OCI-LY7 (cell line): ENCODE measurements at regions not wholly inside any gene's neighbourhood (a gene's known extent, or its start where the extent isn't known, plus 50 kb on each side); places are given as distances from the start of the nearest gene placed in this dataset.
"Not testable (repeated sequence)": the region's sequence is repeated elsewhere in the genome, so short reads cannot be mapped to it uniquely, and the experiment has no call there.

Experiments used
- BruUV-seq: library from RNA; stranded (reverse); fragments of 400-500 nt; replicated peaks from 2 replicates; lab custom pipeline; 2021; lab: Mats Ljungman, UMichigan
- CTCF ChIA-PET: fragments of 300-600 bp; sonication (Branson Sonifier 250); formaldehyde crosslinking; loops from one replicate; lab custom pipeline; 2022; ENCODE audit warnings: antibody characterized with exemption; ENCODE audit not compliant: unreplicated experiment; lab: Charles Lee
- POLR2A ChIA-PET: fragments of 300-600 bp; sonication (Branson Sonifier 250); formaldehyde crosslinking; loops from one replicate; lab custom pipeline; 2022; ENCODE audit warnings: antibody characterized with exemption; lab: Charles Lee
- DNase-seq: peaks from one replicate; pipeline ENCODE4 v3.0.0-alpha.2; 2015; ENCODE audit warnings: low spot score
- H2AFZ ChIP-seq: fragments of 200-600 bp; sonication (generic), shearing (Covaris generic); 2 replicates; pipeline ENCODE4 v1.6.1; 2014; ENCODE audit warnings: mild to moderate bottlenecking, antibody characterized with exemption, low read length, moderate library complexity
- H3K27ac ChIP-seq: fragments of 200-600 bp; sonication (generic); 2 replicates; pipeline ENCODE4 v1.5.1; 2014; ENCODE audit warnings: mixed run types, low read depth, mild to moderate bottlenecking, moderate library complexity, low read length, inconsistent platforms; ENCODE audit not compliant: poor library complexity, severe bottlenecking
- H3K36me3 ChIP-seq: fragments of 200-600 bp; sonication (generic); 2 replicates; pipeline ENCODE4 v1.6.1; 2014; ENCODE audit warnings: mild to moderate bottlenecking, antibody characterized with exemption, low read length, moderate library complexity, mixed read lengths; ENCODE audit not compliant: insufficient read depth
- H3K4me1 ChIP-seq: fragments of 200-600 bp; sonication (generic); 2 replicates; pipeline ENCODE4 v1.5.1; 2014; ENCODE audit warnings: mild to moderate bottlenecking, low read length; ENCODE audit not compliant: insufficient read depth, poor library complexity, severe bottlenecking
- H3K4me2 ChIP-seq: fragments of 200-600 bp; sonication (generic); 2 replicates; pipeline ENCODE4 v1.6.1; 2014; ENCODE audit warnings: mild to moderate bottlenecking, low read length
- H3K4me3 ChIP-seq: fragments of 200-600 bp; sonication (generic); 2 replicates; pipeline ENCODE4 v1.5.1; 2014; ENCODE audit warnings: mild to moderate bottlenecking, low read depth, low read length; ENCODE audit not compliant: poor library complexity, severe bottlenecking
- H3K79me2 ChIP-seq: fragments of 200-600 bp; sonication (generic); 2 replicates; pipeline ENCODE4 v1.6.1; 2016; ENCODE audit warnings: low read depth, mild to moderate bottlenecking, low read length, moderate library complexity, mixed read lengths; ENCODE audit not compliant: insufficient read depth
- H3K9me2 ChIP-seq: fragments of 200-600 bp; sonication (generic); 2 replicates; pipeline ENCODE4 v1.6.1; 2016; ENCODE audit warnings: mild to moderate bottlenecking, low read length, mixed read lengths; ENCODE audit not compliant: insufficient read depth
- H3K9me3 ChIP-seq: fragments of 200-600 bp; sonication (generic); 2 replicates; pipeline ENCODE4 v1.6.1; 2014; ENCODE audit warnings: mild to moderate bottlenecking, mixed run types, low read length, mixed read lengths
- H4K20me1 ChIP-seq: fragments of 200-600 bp; sonication (generic); 2 replicates; pipeline ENCODE4 v1.6.1; 2014; ENCODE audit warnings: mild to moderate bottlenecking, antibody characterized with exemption, low read length, moderate library complexity, mixed read lengths; ENCODE audit not compliant: insufficient read depth
- intact Hi-C: fragments of 100-400 bp; cut with micrococcal nuclease; formaldehyde crosslinking; loops from one replicate; pipeline ENCODE4 v1.10.0; 2022; ENCODE audit not compliant: unreplicated experiment

DNA sequence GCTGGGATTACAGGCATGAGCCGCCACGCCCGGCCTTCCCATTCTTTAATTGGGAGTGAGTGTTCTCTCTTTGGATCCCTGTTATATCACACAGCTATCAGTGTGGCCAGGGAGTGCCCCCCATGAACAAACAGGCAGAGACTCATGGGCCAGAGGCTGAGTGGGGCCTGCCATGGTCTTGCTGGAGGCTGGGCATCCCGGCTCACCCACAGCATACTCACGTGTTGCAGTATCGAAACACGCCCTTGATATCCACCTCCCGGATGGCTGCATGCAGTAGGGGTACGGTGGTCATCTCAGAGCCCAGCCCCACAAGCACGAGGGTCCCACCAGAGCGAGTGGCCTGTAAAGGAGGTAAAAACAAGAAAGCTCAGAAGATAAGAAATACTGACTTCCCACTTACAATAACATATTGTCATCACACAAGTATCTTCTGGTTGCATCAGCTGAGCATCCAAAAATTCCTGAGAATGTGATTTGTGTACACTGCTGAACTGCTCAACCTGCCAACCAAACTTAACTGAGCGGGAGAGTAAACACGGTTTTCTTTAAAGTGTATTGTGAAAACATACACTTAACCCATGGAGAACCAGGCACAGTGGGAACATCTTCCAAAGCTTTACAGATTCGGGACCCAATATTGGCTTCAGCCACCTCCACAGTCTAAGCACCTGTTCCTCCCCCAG, 92.0 kb downstream of the TRIM69 start:
- H3K4me3 ChIP-seq, POLR2A ChIA-PET: not testable (repeated sequence)

DNA sequence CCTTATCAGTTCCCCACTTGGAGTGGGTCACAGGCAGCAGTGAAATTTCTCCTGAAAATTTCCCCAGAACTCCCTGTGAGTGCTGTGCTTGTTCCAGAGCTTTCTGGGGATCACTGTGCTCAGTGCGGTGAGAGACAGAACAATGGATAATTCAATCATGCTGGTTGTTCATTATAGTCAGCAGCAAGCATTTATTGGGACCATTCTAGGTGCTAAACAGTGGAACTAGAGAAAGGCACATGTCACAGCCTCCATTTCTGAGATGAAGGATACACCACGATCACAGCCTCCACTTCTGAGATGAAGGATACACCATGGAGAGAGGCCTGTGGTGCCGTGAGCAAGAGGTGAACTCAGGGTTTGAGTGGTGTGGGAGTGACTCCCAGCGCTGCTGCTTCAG, 92.8 kb downstream of the TRIM69 start:
- H3K9me3 ChIP-seq, DNase-seq, H3K27ac ChIP-seq, H4K20me1 ChIP-seq, POLR2A ChIA-PET, H3K4me3 ChIP-seq, H3K4me2 ChIP-seq, H3K4me1 ChIP-seq, H3K36me3 ChIP-seq, H3K9me2 ChIP-seq, H2AFZ ChIP-seq, intact Hi-C loops, BruUV-seq, CTCF ChIA-PET, H3K79me2 ChIP-seq: not testable (repeated sequence)

More for the DNA sequence above, 92.0 kb downstream of the TRIM69 start:
- BruUV-seq, CTCF ChIA-PET, H3K9me3 ChIP-seq, DNase-seq, intact Hi-C loops, H4K20me1 ChIP-seq, H3K36me3 ChIP-seq, H3K9me2 ChIP-seq, H3K79me2 ChIP-seq, H3K27ac ChIP-seq, H3K4me2 ChIP-seq, H2AFZ ChIP-seq, H3K4me1 ChIP-seq: not testable (repeated sequence)

DNA sequence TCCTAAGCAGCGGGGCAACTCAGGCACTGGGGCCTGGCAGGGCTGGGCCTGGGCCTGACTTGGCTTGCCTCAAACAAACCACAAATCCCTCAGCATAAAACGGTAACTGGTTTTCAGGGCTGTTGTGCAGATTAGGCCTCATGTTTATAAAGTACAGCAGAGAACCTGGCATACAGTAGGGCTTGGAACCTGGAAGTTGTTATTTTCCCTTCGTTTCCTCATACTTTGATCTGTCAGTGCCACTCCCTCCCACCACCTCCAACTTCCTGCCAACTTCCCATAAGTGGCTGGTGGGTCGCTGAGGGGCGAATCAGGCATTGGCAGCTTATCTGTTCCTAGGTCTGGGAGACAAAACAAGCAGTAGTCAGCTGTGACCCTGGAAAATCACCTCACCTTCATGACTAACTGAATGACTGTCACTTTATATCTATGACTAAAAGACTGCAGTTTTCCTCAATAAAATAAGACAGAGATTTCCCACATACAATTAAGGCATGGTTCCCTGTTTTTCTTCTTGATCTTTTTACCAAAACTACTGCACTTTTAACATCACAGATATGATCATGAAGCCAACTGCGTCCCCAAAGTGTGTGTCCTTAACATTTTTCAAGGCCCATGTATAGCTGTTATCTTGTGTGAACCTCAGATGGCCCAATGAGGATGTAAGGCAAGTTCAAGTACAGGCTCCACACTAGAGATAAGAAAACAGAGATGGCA, 94.5 kb downstream of the TRIM69 start:
- H3K79me2 ChIP-seq, CTCF ChIA-PET, H3K4me2 ChIP-seq, DNase-seq, intact Hi-C loops, H3K4me1 ChIP-seq, H4K20me1 ChIP-seq, BruUV-seq, H3K9me2 ChIP-seq, POLR2A ChIA-PET, H3K4me3 ChIP-seq, H2AFZ ChIP-seq, H3K27ac ChIP-seq, H3K36me3 ChIP-seq, H3K9me3 ChIP-seq: not testable (repeated sequence)

DNA sequence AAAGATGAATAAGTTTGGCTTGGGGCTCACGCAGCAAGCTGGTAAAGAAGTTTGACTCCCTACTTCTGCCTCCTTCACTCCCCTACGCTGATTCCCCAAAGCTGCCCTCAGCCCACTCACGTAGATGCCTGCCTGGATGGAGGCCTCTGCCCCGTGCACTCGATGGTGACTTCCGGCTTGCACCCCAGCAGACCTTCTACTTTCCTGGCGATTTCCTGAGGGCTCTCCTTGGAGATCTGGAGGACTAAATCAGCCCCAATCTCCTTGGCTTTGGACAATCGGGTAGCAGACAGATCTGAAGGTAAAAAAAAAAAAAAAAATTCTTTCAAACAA, 95.0 kb downstream of the TRIM69 start:
- H2AFZ ChIP-seq, H3K4me1 ChIP-seq, DNase-seq, H3K4me3 ChIP-seq, POLR2A ChIA-PET, H3K79me2 ChIP-seq, CTCF ChIA-PET, H3K36me3 ChIP-seq, BruUV-seq, H3K9me2 ChIP-seq, H3K9me3 ChIP-seq, H3K4me2 ChIP-seq, H4K20me1 ChIP-seq, H3K27ac ChIP-seq, intact Hi-C loops: not testable (repeated sequence)

DNA sequence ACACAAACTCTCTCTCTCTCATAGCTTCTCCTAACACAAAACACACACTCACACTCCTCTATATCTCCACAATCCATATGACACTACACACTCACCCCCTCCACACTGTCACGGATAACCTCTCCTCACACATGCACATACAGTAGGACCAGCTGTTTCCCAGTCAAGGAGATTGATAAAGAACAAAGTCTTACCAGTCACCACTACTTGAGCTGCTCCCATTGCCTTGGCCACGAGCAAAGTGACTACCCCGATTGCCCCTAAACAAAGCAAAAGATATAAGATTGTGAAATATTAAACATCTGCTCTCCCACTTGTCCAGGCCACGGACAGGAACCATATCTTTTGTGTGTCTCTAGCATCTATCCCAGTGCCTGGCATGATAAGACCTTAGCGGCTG, 95.8 kb downstream of the TRIM69 start:
- H3K9me2 ChIP-seq, H4K20me1 ChIP-seq, BruUV-seq, CTCF ChIA-PET, intact Hi-C loops, H3K27ac ChIP-seq, H3K36me3 ChIP-seq, H3K79me2 ChIP-seq, H3K4me3 ChIP-seq, H3K9me3 ChIP-seq, H3K4me2 ChIP-seq, POLR2A ChIA-PET, H3K4me1 ChIP-seq, H2AFZ ChIP-seq, DNase-seq: not testable (repeated sequence)

DNA sequence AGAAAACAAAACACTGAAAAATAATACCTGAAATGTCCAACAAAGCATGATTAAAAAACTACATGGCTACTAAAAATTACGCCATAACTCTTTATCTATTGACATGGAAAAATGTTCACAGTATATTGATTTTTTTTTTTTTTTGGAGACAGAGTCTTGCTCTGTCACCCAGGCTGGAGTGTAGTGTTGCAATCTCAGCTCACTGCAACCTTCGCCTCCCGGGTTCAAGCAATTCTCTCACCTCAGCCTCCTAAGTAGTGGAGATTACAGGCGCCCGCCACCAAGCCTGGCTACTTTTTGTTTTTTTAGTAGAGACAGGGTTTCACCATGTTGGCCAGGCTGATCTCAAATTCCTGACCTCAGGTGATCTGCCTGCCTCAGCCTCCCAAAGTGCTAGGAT, 96.8 kb downstream of the TRIM69 start:
- H3K27ac ChIP-seq, DNase-seq, H3K9me2 ChIP-seq, POLR2A ChIA-PET, BruUV-seq, H3K4me2 ChIP-seq, H3K9me3 ChIP-seq, intact Hi-C loops, CTCF ChIA-PET, H3K36me3 ChIP-seq, H3K4me1 ChIP-seq, H2AFZ ChIP-seq, H3K4me3 ChIP-seq, H3K79me2 ChIP-seq, H4K20me1 ChIP-seq: not testable (repeated sequence)
